ENCODE measurements at regions not wholly inside any gene's neighbourhood (a gene's known extent, or its start where the extent isn't known, plus 50 kb on each side); places are given as distances from the start of the nearest gene placed in this dataset.
A peak's percentile ranks its signal among the peaks of the same experiment; 100 is the strongest.

DNA sequence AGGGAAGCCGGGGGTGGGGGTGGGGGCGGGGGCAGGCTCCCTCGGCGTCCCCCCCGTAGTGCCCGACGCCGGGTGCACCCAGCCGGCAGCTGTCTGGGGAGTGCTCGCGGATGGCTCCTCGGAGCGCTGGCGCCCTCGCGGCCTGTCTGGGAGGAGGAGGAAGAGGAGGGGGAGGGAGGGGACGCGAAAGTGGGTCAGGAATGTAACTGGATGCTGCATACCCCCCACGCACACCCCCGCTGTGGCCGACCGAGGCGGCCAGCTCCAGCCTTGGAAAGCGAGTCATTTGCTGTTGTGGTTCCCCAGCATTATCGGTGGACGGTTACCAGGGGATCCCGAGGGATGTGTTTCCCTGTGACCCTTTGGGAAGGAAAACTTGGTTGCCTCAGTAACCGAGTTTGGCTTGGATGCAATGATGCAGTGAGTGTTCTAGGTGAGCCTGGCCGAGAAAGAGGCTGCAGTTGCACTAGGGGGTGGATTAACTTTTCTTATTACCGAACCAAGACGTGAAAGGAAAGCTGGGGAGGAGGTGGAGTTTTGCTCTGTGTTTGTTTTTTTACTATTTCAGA, 55.2 kb upstream of the RREB1 start:
- H3K9me3 Mint-ChIP-seq = no peaks in the 10 kb centered on the region
- peak overlapping the region; percentile 64 for H3K27ac Mint-ChIP-seq
- peak overlapping the region; percentile 67 for H3K4me3 Mint-ChIP-seq
- no peaks in the 10 kb centered on the region for H3K27me3 Mint-ChIP-seq (ENCODE audit: insufficient read depth)
- TF ChIP-seq CTCF (IDR thresholded peaks at IDR 0.05) = no peak
- H3K36me3 Mint-ChIP-seq (ENCODE audit: low read depth) = no peaks in the 10 kb centered on the region
- peaks cover 34% of the 10 kb centered on the region for H3K4me1 Mint-ChIP-seq (ENCODE audit: low read depth)
- peak; percentile 49 for DNase-seq

- no peaks in the 10 kb centered on the region for H3K27me3 Mint-ChIP-seq (ENCODE audit: insufficient read depth)
- no peaks in the 10 kb centered on the region for H3K9me3 Mint-ChIP-seq
- H3K4me3 Mint-ChIP-seq = peak overlapping the region; percentile 67
- peaks cover 34% of the 10 kb centered on the region for H3K4me1 Mint-ChIP-seq (ENCODE audit: low read depth)
- TF ChIP-seq CTCF (IDR thresholded peaks at IDR 0.05) = no peak
- no peaks in the 10 kb centered on the region for H3K36me3 Mint-ChIP-seq (ENCODE audit: low read depth)
- peak overlapping the region; percentile 64 for H3K27ac Mint-ChIP-seq
- DNase-seq = no peak
Observed at GRCh38 chr6:7053125-7053774, 54.5 kb upstream of the RREB1 start.

All from HFFc6 (cell line).